Fibroblast of the conjunctiva (primary cell): ENCODE measurements at regions not wholly inside any gene's neighbourhood (a gene's known extent, or its start where the extent isn't known, plus 50 kb on each side); places are given as distances from the start of the nearest gene placed in this dataset.
"Not testable (repeated sequence)": the region's sequence is repeated elsewhere in the genome, so short reads cannot be mapped to it uniquely, and the experiment has no call there.

Experiments used
- DNase-seq: peaks from one replicate; pipeline ENCODE4 v3.0.0-alpha.2; 2010; ENCODE audit warnings: low read depth

DNA sequence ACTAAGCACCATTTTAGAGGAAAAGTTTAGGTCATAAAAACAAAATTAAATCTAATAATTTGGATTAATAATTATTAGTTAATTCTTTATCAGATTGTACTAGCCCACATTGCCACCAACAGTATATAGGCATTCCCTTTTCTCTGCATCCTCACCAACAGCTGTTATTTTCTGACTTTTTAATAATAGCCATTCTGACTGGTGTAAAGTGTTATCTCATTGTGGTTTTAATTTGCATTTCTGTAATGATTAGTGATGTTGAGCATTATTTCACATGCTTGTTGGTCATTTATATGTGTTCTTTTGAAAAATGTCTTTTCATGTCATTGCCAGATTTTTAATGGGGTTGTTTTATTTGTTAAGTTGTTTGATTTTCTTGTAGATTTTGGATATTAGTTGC is 319.1 kb upstream of the SYNCRIP start:
- DNase-seq: no peak

DNA sequence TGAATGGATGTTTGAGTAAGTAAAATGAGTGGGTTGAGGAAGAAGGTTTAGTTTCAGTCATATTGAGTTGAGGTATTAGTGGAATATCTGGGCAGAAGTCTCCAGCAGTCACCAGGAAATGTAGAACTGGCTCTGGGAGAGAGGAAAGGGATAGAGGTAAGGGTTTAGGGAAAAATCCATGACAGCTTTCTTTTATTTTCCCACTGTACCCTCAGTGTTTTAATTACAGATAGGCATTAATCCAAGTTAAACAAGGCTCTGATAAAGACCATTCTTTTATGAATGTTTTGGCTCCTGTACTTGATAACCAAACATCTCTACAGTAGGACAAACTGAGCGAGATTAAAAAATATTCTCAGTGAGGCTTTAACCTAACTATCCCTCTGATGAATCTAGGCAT is 318.4 kb upstream of the SYNCRIP start:
- DNase-seq: no peak

DNA sequence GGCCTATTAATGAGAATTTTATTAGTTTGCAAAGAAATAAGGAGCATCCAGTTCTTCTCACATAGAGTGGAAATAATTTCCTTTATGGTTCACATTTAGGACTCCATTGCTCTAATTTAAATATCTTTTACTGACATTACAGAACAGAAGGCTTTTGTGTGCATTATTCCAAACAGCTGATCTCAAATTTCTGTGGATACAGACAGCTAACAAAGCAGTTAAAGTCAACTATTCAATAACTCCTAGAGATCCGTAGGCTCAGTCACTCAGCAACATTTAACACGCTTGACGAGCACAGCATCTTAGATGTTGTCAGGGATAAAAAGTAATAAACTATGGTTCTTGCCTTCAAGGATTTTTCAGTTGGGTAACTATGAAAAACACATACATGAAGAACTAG is 305.8 kb upstream of the SYNCRIP start:
- no peak for DNase-seq

- DNase-seq: no peak
Measured at GRCh38 chr6:85945459-85946185, 302.9 kb upstream of the SYNCRIP start.

DNA sequence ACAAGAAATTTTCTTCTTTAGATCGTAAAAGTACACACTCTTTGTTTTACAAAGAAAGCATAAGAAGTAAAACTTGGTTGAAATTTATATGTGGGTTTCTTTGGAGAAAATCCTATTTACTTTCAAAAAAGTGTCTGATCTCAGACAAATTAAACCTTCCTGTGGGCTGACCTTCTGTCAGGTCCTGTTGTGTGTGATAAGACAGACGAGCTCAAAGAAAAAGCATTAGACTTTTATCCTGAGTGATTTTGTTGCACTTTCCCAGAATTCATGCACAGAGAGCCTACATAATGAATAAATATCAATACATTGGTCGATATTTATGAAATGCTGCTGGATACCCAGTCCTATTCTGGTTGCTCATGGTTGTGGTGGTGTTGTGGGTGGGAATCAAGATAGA is 302.1 kb upstream of the SYNCRIP start:
- DNase-seq: no peak

DNA sequence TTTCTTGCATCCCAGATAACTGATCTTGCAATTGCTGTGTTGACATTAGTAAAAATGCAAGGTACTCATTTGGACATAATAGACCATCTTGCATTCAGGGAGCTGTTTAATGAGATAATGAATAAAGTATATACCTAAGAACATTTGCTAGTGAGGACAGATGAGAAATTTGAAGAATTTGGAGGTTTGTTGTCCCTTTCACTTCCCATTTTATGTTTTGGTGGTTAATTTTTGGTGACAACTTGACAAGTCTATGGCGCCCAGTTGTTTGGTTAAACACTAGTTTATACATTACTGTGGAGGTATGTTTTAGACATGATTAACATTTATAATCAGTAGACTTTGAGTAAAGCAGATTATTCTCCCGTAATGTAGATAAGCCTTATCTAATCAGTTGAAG is 300.2 kb upstream of the SYNCRIP start:
- DNase-seq: no peak

DNA sequence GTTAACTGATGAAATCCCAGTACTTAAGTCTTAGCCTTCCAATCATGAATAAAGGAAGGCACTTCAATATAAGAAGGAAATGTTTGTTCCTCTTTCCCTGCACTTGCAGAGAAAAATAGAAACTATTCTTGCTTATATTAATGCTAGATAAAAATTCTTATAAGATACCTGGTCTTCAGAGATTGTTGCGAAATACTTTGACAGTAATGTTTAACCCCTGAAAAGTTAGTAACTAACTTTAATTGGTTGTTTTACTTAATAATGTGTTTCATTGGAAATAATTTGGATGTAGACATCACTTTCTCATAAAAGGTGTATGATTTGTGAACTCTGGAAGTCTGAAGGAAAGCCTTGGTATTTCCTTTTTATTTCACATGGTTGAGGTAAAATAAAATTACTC is 294.2 kb upstream of the SYNCRIP start:
- DNase-seq: no peak

DNA sequence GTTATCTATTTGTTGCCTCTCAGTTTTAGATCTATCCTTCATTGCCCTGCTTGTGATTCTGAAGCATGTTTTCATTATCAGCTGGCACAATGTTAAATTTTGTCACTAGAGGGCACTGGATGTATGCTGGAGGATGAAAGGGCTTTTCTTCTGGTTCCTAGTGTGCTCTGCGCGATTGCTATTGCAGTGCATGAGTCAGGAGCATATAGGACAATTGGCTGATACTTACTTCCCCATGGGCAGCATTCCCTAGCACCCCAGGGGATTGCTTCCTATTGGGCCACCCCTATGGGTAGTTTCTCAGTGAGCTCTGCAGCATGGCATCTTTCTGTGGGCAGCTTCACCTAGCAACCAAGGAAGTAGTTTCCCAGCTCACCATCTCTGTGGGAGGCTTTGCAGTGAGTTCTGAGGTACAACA is 280.3 kb upstream of the SYNCRIP start:
- DNase-seq: peak; percentile 21

- DNase-seq: no peak
Measured at GRCh38 chr6:85920782-85921181, 278.1 kb upstream of the SYNCRIP start.

DNA sequence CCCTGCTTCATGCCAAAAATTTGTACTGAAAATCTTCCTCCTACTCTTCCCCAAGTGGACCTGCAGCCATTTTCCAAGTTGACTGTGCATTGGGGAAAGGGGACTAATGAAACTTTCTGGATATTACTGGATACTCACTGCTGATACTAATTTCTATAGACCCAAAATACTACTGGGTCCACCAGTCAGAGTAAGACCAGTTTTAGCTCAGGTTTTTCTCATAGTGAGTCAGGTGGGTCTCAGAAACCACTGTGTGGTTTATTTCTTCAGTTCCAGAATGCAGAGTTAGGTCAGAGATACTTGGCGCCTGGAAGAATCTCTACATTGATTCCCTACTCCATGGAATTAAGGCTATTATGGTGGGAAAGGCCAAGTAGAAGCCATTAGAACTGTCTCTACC is 274.8 kb upstream of the SYNCRIP start:
- no peak for DNase-seq

DNA sequence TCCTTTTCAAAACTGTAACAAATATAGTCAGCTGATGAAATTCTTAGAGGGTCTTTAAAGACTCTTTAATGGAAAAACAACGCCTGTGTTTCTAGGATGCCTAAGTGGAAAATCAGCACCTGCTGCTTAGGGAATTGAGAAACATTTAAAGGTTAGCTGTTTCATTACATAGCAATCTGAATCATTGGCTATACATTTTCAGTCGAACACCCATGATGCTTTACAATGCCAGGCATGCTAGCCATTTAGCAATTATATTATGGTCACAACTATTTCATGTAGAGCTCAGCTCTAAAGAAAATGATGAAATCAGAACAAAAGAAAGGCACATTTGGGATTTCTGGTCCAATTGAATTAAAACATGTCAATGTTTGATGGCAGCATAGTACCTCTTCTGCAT is 270.3 kb upstream of the SYNCRIP start:
- DNase-seq: no peak

GRCh38 chr6:85912582-85912981 is 269.9 kb upstream of the SYNCRIP start:
- DNase-seq: no peak

DNA sequence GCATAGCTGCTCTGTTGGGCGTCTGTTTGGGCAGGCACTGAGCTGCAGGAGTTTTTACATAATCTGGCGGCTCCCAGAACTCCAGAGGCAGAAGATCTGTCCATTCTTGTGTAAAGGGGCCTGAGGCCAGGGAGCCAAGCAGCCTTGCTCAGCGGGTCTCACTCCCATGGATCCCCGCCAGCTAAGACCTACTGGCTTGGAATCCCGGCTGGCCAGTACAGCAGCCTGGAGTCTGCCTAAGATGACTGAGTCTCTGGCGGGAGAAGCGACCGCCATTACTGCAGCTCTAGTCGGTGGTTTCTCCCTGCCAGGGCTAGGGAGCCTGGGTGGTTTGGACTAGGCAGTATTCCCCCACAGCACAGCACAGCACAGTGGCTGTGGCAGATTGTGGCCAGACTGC is 268.4 kb upstream of the SYNCRIP start:
- no peak for DNase-seq

DNA sequence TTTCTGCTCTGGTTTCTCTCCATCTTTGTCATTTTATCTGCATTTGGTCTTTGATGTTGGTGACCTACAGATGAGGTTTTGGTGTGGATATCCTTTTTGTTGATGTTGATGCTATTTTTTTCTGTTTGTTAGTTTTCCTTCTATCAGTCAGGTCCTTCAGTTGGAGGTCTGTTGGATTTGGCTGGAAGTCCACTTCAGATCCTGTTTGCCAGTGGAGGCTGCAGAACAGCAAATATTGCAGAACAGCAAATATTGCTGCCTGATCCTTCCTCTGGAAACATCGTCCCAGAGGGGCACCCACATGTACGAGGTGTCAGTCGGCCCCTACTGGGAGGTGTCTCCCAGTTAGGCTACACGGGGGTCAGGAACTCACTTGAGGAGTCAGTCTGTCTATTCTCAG is 265.4 kb upstream of the SYNCRIP start:
- not testable (repeated sequence) for DNase-seq

- no peak for DNase-seq
Measured at GRCh38 chr6:85892346-85892745, 249.7 kb upstream of the SYNCRIP start.

- no peak for DNase-seq
Measured at GRCh38 chr6:85887461-85887860, 244.8 kb upstream of the SYNCRIP start.

- no peak for DNase-seq
Measured at GRCh38 chr6:85868685-85869084, 226.0 kb upstream of the SYNCRIP start.

GRCh38 chr6:85867595-85867994 is 224.9 kb upstream of the SYNCRIP start:
- DNase-seq: no peak

DNA sequence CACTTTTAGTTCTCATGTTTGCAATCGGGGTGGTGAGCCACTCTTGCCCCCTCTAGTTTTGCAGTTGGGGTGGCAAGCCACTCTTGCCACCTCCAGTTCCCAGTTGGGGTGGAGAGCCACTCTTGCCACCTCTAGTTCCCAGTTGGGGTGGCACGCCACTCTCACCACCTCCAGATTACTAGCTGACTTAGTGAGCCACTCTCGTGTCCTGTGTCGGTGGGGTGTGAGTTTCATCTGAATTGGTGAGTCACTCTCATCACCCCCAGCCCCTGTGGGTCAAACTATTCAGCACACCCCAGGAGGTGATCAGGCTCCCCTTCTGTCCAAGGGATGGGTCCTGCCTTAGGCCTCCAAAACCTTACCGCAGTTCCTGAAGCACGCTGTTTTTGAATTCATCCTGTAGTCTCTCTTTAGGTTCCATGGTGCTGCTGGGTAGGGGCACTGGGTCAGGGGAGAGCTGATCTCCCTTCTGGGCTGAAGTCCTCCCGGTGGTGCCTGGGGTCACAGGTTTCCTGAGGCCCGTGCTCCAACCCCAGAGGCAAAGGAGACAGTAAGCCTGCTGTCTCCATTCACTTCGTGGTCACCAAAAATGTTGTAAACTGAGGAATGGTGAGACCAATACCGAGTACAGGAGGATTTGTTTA is 224.2 kb upstream of the SYNCRIP start:
- no peak for DNase-seq

- no peak for DNase-seq
Measured at GRCh38 chr6:85866370-85866730, 223.7 kb upstream of the SYNCRIP start.

- DNase-seq: peak; percentile 45
Measured at GRCh38 chr6:85865420-85866369, 223.0 kb upstream of the SYNCRIP start.

- DNase-seq: no peak
Measured at GRCh38 chr6:85864453-85865401, 222.0 kb upstream of the SYNCRIP start.
